ENCODE measurements at regions not wholly inside any gene's neighbourhood (a gene's known extent, or its start where the extent isn't known, plus 50 kb on each side); places are given as distances from the start of the nearest gene placed in this dataset.
"Not testable (repeated sequence)": the region's sequence is repeated elsewhere in the genome, so short reads cannot be mapped to it uniquely, and the experiment has no call there.

- TF ChIP-seq, protein P1, sequence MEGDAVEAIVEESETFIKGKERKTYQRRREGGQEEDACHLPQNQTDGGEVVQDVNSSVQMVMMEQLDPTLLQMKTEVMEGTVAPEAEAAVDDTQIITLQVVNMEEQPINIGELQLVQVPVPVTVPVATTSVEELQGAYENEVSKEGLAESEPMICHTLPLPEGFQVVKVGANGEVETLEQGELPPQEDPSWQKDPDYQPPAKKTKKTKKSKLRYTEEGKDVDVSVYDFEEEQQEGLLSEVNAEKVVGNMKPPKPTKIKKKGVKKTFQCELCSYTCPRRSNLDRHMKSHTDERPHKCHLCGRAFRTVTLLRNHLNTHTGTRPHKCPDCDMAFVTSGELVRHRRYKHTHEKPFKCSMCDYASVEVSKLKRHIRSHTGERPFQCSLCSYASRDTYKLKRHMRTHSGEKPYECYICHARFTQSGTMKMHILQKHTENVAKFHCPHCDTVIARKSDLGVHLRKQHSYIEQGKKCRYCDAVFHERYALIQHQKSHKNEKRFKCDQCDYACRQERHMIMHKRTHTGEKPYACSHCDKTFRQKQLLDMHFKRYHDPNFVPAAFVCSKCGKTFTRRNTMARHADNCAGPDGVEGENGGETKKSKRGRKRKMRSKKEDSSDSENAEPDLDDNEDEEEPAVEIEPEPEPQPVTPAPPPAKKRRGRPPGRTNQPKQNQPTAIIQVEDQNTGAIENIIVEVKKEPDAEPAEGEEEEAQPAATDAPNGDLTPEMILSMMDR (IDR thresholded peaks at IDR 0.05; ENCODE audit: unreplicated experiment) = no peak
- Mint-ChIP-seq H3K27ac (no peak overlapping the region), H3K27me3 (ENCODE audit: low read depth) (peaks cover 3% of the 10 kb centered on the region), H3K4me3 (no peak overlapping the region), H3K4me1 (no peaks in the 10 kb centered on the region), H3K36me3 (no peaks in the 10 kb centered on the region), H3K9me3 (no peaks in the 10 kb centered on the region)
- DNase-seq (ENCODE audit: low spot score in 2 of 2, unreplicated experiment in 2 of 2) = no peak
Measured at GRCh38 chr6:168919470-168920179, 334.0 kb downstream of the THBS2 start.

DNA sequence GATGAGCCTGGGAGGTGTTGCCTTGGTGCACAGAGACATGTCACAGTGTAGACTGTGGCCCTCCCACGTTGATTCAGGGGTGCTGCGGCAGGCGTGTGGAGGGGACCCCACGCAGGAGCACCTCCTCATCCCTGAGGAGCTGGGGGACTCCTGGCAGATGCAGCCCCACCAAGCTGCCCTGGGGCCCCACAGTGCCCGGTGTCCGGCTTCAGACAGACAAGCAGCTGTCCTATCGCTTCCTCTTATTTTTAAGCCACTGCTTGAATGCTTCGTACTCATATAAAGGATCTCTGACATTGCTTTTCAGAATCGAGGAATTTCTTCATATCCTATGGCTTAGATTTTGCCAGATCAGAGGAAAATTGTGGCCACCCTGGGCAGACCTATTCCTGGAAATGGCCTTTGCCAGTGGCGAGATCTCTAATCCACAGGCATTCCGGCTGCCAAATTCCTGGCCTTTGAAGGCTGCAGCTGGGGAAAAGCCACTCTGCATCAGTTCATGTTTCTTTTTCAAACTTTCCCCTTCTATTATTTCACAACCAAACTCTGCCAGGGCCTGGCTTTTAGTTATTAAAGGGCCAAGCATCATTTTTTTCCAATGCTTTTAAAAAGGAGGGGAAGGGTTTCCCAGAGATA is 337.0 kb downstream of the THBS2 start:
- H3K27ac Mint-ChIP-seq = no peak overlapping the region

DNA sequence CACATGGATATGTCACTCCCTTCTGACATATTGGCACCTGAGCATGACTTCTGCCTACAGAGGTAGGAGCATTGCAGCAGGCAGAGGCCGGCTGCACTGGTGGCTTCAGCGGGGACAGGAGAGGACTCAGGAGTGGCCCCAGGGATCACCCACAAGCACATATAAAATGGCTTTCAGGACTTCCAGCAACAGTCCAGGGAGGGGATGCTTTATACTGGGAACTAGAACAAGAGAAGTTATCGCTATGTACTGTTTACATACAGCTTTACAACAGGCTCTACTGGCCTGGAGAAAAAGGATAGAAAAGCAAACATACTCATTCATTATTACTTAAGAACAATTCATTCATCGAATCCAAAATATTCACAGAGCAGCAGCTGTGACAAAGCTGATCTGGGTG is 337.8 kb downstream of the THBS2 start:
- Mint-ChIP-seq H3K27me3 (ENCODE audit: low read depth) (peaks cover 14% of the 10 kb centered on the region), H3K27ac (no peak overlapping the region), H3K4me3 (no peak overlapping the region), H3K4me1 (no peaks in the 10 kb centered on the region), H3K9me3 (no peaks in the 10 kb centered on the region), H3K36me3 (no peaks in the 10 kb centered on the region)
- TF ChIP-seq, protein P1 (IDR thresholded peaks at IDR 0.05; ENCODE audit: unreplicated experiment) = no peak
- DNase-seq (ENCODE audit: low spot score in 2 of 2, unreplicated experiment in 2 of 2) = no peak

More for the DNA sequence above, 337.0 kb downstream of the THBS2 start:
- H3K27me3 Mint-ChIP-seq (ENCODE audit: low read depth) = peaks cover 12% of the 10 kb centered on the region
- TF ChIP-seq, protein P1 (IDR thresholded peaks at IDR 0.05; ENCODE audit: unreplicated experiment) = no peak
- no peaks in the 10 kb centered on the region for H3K4me1 Mint-ChIP-seq
- no peak for DNase-seq (ENCODE audit: low spot score in 2 of 2, unreplicated experiment in 2 of 2)
- no peaks in the 10 kb centered on the region for H3K9me3 Mint-ChIP-seq
- no peak overlapping the region for H3K4me3 Mint-ChIP-seq
- no peaks in the 10 kb centered on the region for H3K36me3 Mint-ChIP-seq

GRCh38 chr6:168915242-168915641 is 338.4 kb downstream of the THBS2 start:
- no peak for DNase-seq (ENCODE audit: low spot score in 2 of 2, unreplicated experiment in 2 of 2)
- no peaks in the 10 kb centered on the region for H3K9me3 Mint-ChIP-seq
- H3K4me3 Mint-ChIP-seq = no peak overlapping the region
- H3K36me3 Mint-ChIP-seq = no peaks in the 10 kb centered on the region
- H3K27ac Mint-ChIP-seq = no peak overlapping the region
- TF ChIP-seq, protein P1 (IDR thresholded peaks at IDR 0.05; ENCODE audit: unreplicated experiment) = no peak
- no peaks in the 10 kb centered on the region for H3K4me1 Mint-ChIP-seq
- peaks cover 14% of the 10 kb centered on the region for H3K27me3 Mint-ChIP-seq (ENCODE audit: low read depth)

GRCh38 chr6:168913866-168914469 is 339.7 kb downstream of the THBS2 start:
- H3K9me3 Mint-ChIP-seq = peaks cover 3% of the 10 kb centered on the region
- no peak overlapping the region for H3K27ac Mint-ChIP-seq
- H3K4me1 Mint-ChIP-seq = no peaks in the 10 kb centered on the region
- no peak for DNase-seq (ENCODE audit: low spot score in 2 of 2, unreplicated experiment in 2 of 2)
- no peak overlapping the region for H3K4me3 Mint-ChIP-seq
- H3K36me3 Mint-ChIP-seq = no peaks in the 10 kb centered on the region
- TF ChIP-seq, protein P1 (IDR thresholded peaks at IDR 0.05; ENCODE audit: unreplicated experiment) = no peak
- H3K27me3 Mint-ChIP-seq (ENCODE audit: low read depth) = peaks cover 12% of the 10 kb centered on the region

DNA sequence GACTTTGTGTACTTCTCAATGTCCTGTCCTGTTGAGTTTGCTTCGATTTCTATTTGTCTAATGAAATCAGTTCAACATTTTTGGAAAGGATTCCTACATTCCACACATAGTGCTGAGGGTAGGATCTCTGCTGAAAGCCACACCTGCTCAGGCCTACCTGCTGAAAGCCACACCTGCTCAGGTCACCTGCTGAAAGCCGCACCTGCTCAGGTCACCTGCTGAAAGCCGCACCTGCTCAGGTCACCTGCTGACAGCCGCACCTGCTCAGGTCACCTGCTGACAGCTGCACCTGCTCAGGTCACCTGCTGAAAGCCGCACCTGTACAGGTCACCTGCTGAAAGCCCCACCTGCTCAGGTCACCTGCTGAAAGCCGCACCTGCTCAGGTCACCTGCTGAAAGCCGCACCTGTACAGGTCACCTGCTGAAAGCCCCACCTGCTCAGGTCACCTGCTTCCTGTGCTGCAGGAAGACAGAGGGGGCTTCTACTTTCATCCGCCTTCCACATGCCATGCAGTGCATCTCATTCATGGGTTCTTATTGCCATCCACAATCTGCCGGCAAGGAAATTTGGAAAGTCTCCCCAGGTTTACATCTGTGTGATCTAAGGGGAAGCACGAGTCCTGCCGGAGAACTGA is 340.3 kb downstream of the THBS2 start:
- H3K4me1 Mint-ChIP-seq; H3K9me3 Mint-ChIP-seq; DNase-seq (ENCODE audit: low spot score in 2 of 2, unreplicated experiment in 2 of 2); H3K36me3 Mint-ChIP-seq; H3K4me3 Mint-ChIP-seq; H3K27ac Mint-ChIP-seq: not testable (repeated sequence)
- H3K27me3 Mint-ChIP-seq (ENCODE audit: low read depth) = peaks cover 12% of the 10 kb centered on the region
